ENCODE measurements at regions not wholly inside any gene's neighbourhood (a gene's known extent, or its start where the extent isn't known, plus 50 kb on each side); places are given as distances from the start of the nearest gene placed in this dataset.
"Not testable (repeated sequence)": the region's sequence is repeated elsewhere in the genome, so short reads cannot be mapped to it uniquely, and the experiment has no call there.

DNA sequence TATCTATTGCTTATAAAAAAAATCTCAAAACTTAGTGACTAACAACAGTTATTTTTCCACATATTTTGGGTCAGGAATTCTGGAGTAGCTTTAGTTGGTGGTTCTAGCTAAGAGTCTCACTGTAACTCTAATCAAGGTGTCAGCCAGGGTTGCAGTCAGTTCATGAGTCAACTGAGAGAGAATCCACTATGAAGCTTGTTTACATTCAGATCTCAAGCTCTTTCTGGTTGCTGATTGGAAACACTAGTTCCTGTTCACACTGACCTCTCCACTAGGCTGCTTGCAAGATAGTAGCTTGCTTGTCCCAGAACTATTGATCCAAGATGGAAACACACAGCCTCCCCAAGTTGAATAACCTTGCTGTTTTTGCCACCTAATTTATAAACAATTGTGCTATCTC lies 1192.1 kb upstream of the B3GALT2 start:
- Mint-ChIP-seq H3K4me1 (no peaks in the 10 kb centered on the region), H3K27me3 (no peaks in the 10 kb centered on the region)

GRCh38 chr1:194374649-194375048 lies 1188.2 kb upstream of the B3GALT2 start:
- no peak for ATAC-seq
- Mint-ChIP-seq H3K36me3 (no peaks in the 10 kb centered on the region), H3K27ac (no peak overlapping the region)

More for the DNA sequence above, 1192.1 kb upstream of the B3GALT2 start:
- Mint-ChIP-seq H3K9me3 (no peaks in the 10 kb centered on the region), H3K4me3 (no peak overlapping the region), H3K27ac (no peak overlapping the region), H3K36me3 (no peaks in the 10 kb centered on the region)
- ATAC-seq: no peak

GRCh38 chr1:194372266-194372665 lies 1185.9 kb upstream of the B3GALT2 start:
- Mint-ChIP-seq H3K36me3 (no peaks in the 10 kb centered on the region), H3K4me3 (no peak overlapping the region), H3K27me3 (no peaks in the 10 kb centered on the region), H3K4me1 (no peaks in the 10 kb centered on the region), H3K27ac (no peak overlapping the region), H3K9me3 (peaks cover 3% of the 10 kb centered on the region)
- no peak for ATAC-seq

More at GRCh38 chr1:194374649-194375048, 1188.2 kb upstream of the B3GALT2 start:
- H3K4me3 Mint-ChIP-seq: no peak overlapping the region
- H3K9me3 Mint-ChIP-seq: no peaks in the 10 kb centered on the region
- H3K27me3 Mint-ChIP-seq: no peaks in the 10 kb centered on the region
- H3K4me1 Mint-ChIP-seq: no peaks in the 10 kb centered on the region

DNA sequence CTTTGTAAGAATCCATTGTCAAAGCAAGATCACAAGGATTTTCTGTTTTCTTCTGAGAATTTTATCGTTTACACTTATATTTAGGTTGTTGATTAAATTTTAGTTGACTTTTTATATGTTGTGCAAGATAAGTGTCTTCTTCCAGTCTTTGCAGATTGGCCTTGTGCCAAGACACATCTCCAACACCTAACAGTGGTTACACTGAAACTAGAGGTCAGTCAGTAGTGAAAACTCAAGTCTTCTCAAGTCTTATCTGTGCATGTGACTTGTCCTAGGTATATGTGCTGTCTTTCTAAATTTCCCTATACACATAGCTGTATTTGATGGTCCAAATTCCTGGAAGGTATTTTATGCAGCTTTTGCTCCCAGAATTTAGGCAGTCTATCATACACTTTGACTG lies 1183.2 kb upstream of the B3GALT2 start:
- Mint-ChIP-seq H3K36me3 (no peaks in the 10 kb centered on the region), H3K27me3 (no peaks in the 10 kb centered on the region), H3K4me3 (no peak overlapping the region), H3K9me3 (peaks cover 3% of the 10 kb centered on the region), H3K4me1 (no peaks in the 10 kb centered on the region), H3K27ac (no peak overlapping the region)
- ATAC-seq: no peak

DNA sequence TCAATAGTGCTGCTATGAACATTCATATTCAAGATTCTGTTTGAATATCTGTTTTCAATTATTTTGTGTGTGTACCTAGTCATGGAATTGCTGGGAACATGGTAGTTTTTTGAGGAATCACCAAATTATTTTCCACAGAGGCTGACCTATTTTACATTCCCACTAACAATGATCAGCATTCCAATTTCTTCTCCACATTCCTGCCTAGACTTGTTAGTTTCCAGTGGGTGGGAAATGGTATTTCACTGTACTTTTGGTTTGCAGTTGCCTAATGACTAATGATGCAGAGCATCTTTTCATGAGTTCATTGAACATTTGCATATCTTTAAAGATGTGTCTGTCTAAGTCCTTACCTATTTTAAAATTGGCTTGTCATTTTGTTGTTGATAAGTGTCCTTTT lies 1182.6 kb upstream of the B3GALT2 start:
- H3K4me3 Mint-ChIP-seq: no peak overlapping the region
- H3K36me3 Mint-ChIP-seq: no peaks in the 10 kb centered on the region
- ATAC-seq: no peak
- no peaks in the 10 kb centered on the region for H3K4me1 Mint-ChIP-seq
- no peaks in the 10 kb centered on the region for H3K27me3 Mint-ChIP-seq
- peaks cover 3% of the 10 kb centered on the region for H3K9me3 Mint-ChIP-seq
- no peak overlapping the region for H3K27ac Mint-ChIP-seq

GRCh38 chr1:194367121-194367520 lies 1180.7 kb upstream of the B3GALT2 start:
- Mint-ChIP-seq H3K4me3 (no peak overlapping the region), H3K27ac (no peak overlapping the region), H3K9me3 (peaks cover 3% of the 10 kb centered on the region), H3K27me3 (no peaks in the 10 kb centered on the region), H3K4me1 (no peaks in the 10 kb centered on the region), H3K36me3 (no peaks in the 10 kb centered on the region)
- no peak for ATAC-seq

GRCh38 chr1:194366705-194367104 lies 1180.3 kb upstream of the B3GALT2 start:
- Mint-ChIP-seq H3K4me3 (no peak overlapping the region), H3K9me3 (peaks cover 3% of the 10 kb centered on the region), H3K36me3 (no peaks in the 10 kb centered on the region), H3K27ac (no peak overlapping the region), H3K4me1 (no peaks in the 10 kb centered on the region), H3K27me3 (no peaks in the 10 kb centered on the region)
- no peak for ATAC-seq

DNA sequence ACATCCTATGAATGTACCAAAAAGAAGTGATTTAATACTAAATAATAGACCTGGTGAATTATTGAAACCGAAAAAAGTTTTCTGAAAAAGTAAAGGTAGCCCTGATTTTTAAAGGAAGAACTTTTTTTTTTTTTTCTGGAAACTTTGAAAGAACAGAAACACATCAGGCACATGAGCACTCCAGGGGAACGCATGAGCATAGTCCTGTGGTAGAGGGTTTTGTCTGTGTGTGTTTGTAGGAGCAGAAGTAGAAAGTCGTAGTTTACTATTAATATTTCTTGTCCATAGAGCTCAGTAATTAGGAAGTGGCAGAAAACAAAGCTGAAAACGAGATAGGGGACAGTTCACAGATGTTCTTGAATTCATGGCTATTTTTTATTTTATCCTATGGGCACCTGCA lies 1175.9 kb upstream of the B3GALT2 start:
- H3K27me3 Mint-ChIP-seq: no peaks in the 10 kb centered on the region
- H3K4me3 Mint-ChIP-seq: no peak overlapping the region
- no peaks in the 10 kb centered on the region for H3K4me1 Mint-ChIP-seq

GRCh38 chr1:194361374-194362131 lies 1175.1 kb upstream of the B3GALT2 start:
- no peaks in the 10 kb centered on the region for H3K27me3 Mint-ChIP-seq
- H3K4me1 Mint-ChIP-seq: no peaks in the 10 kb centered on the region
- no peak overlapping the region for H3K27ac Mint-ChIP-seq
- no peak for ATAC-seq
- no peak overlapping the region for H3K4me3 Mint-ChIP-seq
- peaks cover 3% of the 10 kb centered on the region for H3K9me3 Mint-ChIP-seq
- no peaks in the 10 kb centered on the region for H3K36me3 Mint-ChIP-seq

More for the DNA sequence above, 1175.9 kb upstream of the B3GALT2 start:
- H3K9me3 Mint-ChIP-seq: peaks cover 3% of the 10 kb centered on the region
- H3K36me3 Mint-ChIP-seq: no peaks in the 10 kb centered on the region
- ATAC-seq: no peak
- H3K27ac Mint-ChIP-seq: no peak overlapping the region

DNA sequence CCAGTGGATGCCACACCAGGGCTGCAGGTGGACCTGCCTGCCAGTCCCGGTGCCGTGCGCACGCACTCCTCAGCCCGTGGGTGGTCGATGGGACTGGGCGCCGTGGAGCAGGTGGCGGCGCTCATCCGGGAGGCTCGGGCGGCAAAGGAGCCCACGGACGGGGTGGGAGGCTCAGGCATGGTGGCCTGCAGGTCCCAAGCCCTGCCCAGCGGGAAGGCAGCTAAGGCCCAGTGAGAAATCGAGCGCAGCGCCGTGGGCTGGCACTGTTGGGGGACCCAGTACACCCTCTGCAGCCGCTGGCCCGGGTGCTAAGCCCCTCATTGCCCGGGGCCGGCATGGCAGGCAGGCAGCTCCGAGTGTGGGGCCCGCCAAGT lies 1171.8 kb upstream of the B3GALT2 start:
- no peaks in the 10 kb centered on the region for H3K36me3 Mint-ChIP-seq
- H3K4me3 Mint-ChIP-seq: no peak overlapping the region
- H3K4me1 Mint-ChIP-seq: no peaks in the 10 kb centered on the region
- H3K9me3 Mint-ChIP-seq: peaks cover 3% of the 10 kb centered on the region
- no peaks in the 10 kb centered on the region for H3K27me3 Mint-ChIP-seq
- no peak for ATAC-seq
- H3K27ac Mint-ChIP-seq: no peak overlapping the region

- not testable (repeated sequence) for H3K9me3 Mint-ChIP-seq, H3K4me3 Mint-ChIP-seq, ATAC-seq, H3K27ac Mint-ChIP-seq, H3K27me3 Mint-ChIP-seq, H3K36me3 Mint-ChIP-seq, H3K4me1 Mint-ChIP-seq
These were observed 1171.3 kb upstream of the B3GALT2 start for GRCh38 chr1:194357573-194358207.

- Mint-ChIP-seq H3K9me3 (peaks cover 5% of the 10 kb centered on the region), H3K4me3 (no peak overlapping the region), H3K27ac (no peak overlapping the region), H3K36me3 (no peaks in the 10 kb centered on the region), H3K4me1 (no peaks in the 10 kb centered on the region), H3K27me3 (no peaks in the 10 kb centered on the region)
- no peak for ATAC-seq
These were observed 1169.2 kb upstream of the B3GALT2 start for GRCh38 chr1:194355488-194356106.

DNA sequence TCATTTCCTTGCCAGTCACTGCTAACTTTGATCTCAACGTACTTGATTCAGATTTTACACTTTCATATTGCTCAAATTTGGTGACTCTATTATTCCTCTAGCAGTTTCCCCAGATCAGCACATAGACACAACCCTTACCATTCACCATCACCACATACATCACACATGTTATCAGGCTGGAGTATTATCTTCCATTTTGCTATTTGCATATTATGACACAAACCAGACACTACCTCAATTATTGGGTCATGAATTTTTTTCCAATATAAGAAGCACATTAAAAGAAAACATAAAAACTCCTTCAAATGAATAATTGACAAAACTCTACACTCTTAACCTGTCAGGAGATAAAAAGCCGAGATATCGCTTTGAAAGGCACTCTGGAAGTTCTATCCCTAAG lies 1166.7 kb upstream of the B3GALT2 start:
- Mint-ChIP-seq H3K4me3 (no peak overlapping the region), H3K9me3 (peaks cover 5% of the 10 kb centered on the region), H3K27me3 (no peaks in the 10 kb centered on the region), H3K4me1 (no peaks in the 10 kb centered on the region), H3K36me3 (no peaks in the 10 kb centered on the region), H3K27ac (no peak overlapping the region)
- ATAC-seq: no peak

DNA sequence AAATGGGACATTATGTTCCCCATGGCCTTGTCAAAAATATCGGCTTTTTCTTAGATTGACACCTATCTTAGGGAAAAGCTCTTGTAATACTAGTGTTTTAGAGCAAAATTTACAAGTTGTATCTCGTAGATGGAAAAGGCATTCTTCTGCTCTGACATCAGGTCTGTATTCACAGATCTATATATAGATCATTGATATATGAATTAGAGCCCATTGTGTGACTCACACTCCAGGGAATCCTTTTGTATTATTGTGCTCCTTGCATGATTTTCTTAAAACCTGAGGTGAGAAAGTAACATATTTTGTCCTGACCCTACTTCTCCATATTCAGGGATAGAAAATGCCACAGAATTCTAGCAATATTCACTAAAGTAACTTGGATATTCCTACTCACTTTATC lies 1160.8 kb upstream of the B3GALT2 start:
- no peak for ATAC-seq
- H3K4me3 Mint-ChIP-seq: no peak overlapping the region
- no peaks in the 10 kb centered on the region for H3K9me3 Mint-ChIP-seq
- no peak overlapping the region for H3K27ac Mint-ChIP-seq
- no peaks in the 10 kb centered on the region for H3K27me3 Mint-ChIP-seq
- no peaks in the 10 kb centered on the region for H3K36me3 Mint-ChIP-seq
- peaks cover 4% of the 10 kb centered on the region for H3K4me1 Mint-ChIP-seq

GRCh38 chr1:194342484-194343262 lies 1156.3 kb upstream of the B3GALT2 start:
- no peak for ATAC-seq
- Mint-ChIP-seq H3K27ac (no peak overlapping the region), H3K27me3 (no peaks in the 10 kb centered on the region), H3K36me3 (no peaks in the 10 kb centered on the region), H3K4me1 (peaks cover 2% of the 10 kb centered on the region), H3K4me3 (no peak overlapping the region), H3K9me3 (no peaks in the 10 kb centered on the region)

Measured in stimulated activated memory B cell treated with anti-CD40 and anti-IgM and Interleukin-4, amounts not matched to agents 10 μg/mL and 1 μg/mL and 100 μg/mL, for 72 hours (primary cell).